ENCODE measurements at regions not wholly inside any gene's neighbourhood (a gene's known extent, or its start where the extent isn't known, plus 50 kb on each side); places are given as distances from the start of the nearest gene placed in this dataset.

- Histone ChIP-seq H4K20me1 (ENCODE audit: insufficient read depth, low read length) (no peaks in the 10 kb centered on the region), H2AFZ (ENCODE audit: low read length) (no peak overlapping the region), H3K9me3 (ENCODE audit: low read length) (no peaks in the 10 kb centered on the region), H3K79me2 (ENCODE audit: insufficient read depth, low read length) (no peaks in the 10 kb centered on the region), H3K4me3 (ENCODE audit: low read depth, low read length, poor library complexity, severe bottlenecking) (no peak overlapping the region), H3K36me3 (ENCODE audit: insufficient read depth, low read length) (peaks cover 33% of the 10 kb centered on the region), H3K27ac (ENCODE audit: low read depth, low read length, poor library complexity, severe bottlenecking) (peak overlapping the region; percentile 87), H3K4me2 (ENCODE audit: low read length) (peak overlapping the region; percentile 46; the same call in 1 of the 2 replicates), H3F3A (ENCODE audit: insufficient read depth, low read length) (no peaks in the 10 kb centered on the region), H3K4me1 (ENCODE audit: insufficient read depth, low read length, severe bottlenecking) (peaks cover 22% of the 10 kb centered on the region), H3K9ac (ENCODE audit: low read length) (peak overlapping the region; percentile 47; the same call in 1 of the 2 replicates), H3K9me2 (ENCODE audit: low read depth, low read length) (no peaks in the 10 kb centered on the region), H3K27me3 (ENCODE audit: insufficient read depth, low read length) (no peaks in the 10 kb centered on the region)
- no peak for TF ChIP-seq CTCF (IDR thresholded peaks at IDR 0.05; ENCODE audit: low read length)
- no peak for TF ChIP-seq EZH2 (IDR thresholded peaks at IDR 0.05; ENCODE audit: borderline replicate concordance, low read length)
Measured at GRCh38 chrY:7339391-7340087, 428.0 kb upstream of the AMELY start.

- Histone ChIP-seq H3K4me1 (ENCODE audit: insufficient read depth, low read length, severe bottlenecking) (peaks cover 22% of the 10 kb centered on the region), H3K79me2 (ENCODE audit: insufficient read depth, low read length) (no peaks in the 10 kb centered on the region), H4K20me1 (ENCODE audit: insufficient read depth, low read length) (no peaks in the 10 kb centered on the region), H3K4me3 (ENCODE audit: low read depth, low read length, poor library complexity, severe bottlenecking) (no peak overlapping the region), H3K27me3 (ENCODE audit: insufficient read depth, low read length) (no peaks in the 10 kb centered on the region), H3K9me2 (ENCODE audit: low read depth, low read length) (no peaks in the 10 kb centered on the region), H3K9ac (ENCODE audit: low read length) (no peak overlapping the region), H3K4me2 (ENCODE audit: low read length) (no peak overlapping the region), H3F3A (ENCODE audit: insufficient read depth, low read length) (no peaks in the 10 kb centered on the region), H2AFZ (ENCODE audit: low read length) (no peak overlapping the region), H3K27ac (ENCODE audit: low read depth, low read length, poor library complexity, severe bottlenecking) (no peak overlapping the region), H3K9me3 (ENCODE audit: low read length) (no peaks in the 10 kb centered on the region), H3K36me3 (ENCODE audit: insufficient read depth, low read length) (peaks cover 60% of the 10 kb centered on the region)
- TF ChIP-seq CTCF (IDR thresholded peaks at IDR 0.05; ENCODE audit: low read length) (no peak), EZH2 (IDR thresholded peaks at IDR 0.05; ENCODE audit: borderline replicate concordance, low read length) (no peak)
Measured at GRCh38 chrY:7336023-7336873, 424.7 kb upstream of the AMELY start.

GRCh38 chrY:7334449-7334848 lies 422.9 kb upstream of the AMELY start:
- Histone ChIP-seq H3K9me2 (ENCODE audit: low read depth, low read length) (no peaks in the 10 kb centered on the region), H3K9ac (ENCODE audit: low read length) (no peak overlapping the region), H3K4me1 (ENCODE audit: insufficient read depth, low read length, severe bottlenecking) (peaks cover 15% of the 10 kb centered on the region), H3K79me2 (ENCODE audit: insufficient read depth, low read length) (no peaks in the 10 kb centered on the region), H3K4me2 (ENCODE audit: low read length) (no peak overlapping the region), H3K9me3 (ENCODE audit: low read length) (no peaks in the 10 kb centered on the region), H3K36me3 (ENCODE audit: insufficient read depth, low read length) (peaks cover 71% of the 10 kb centered on the region), H3F3A (ENCODE audit: insufficient read depth, low read length) (no peaks in the 10 kb centered on the region), H2AFZ (ENCODE audit: low read length) (no peak overlapping the region), H3K27me3 (ENCODE audit: insufficient read depth, low read length) (no peaks in the 10 kb centered on the region), H3K27ac (ENCODE audit: low read depth, low read length, poor library complexity, severe bottlenecking) (no peak overlapping the region), H4K20me1 (ENCODE audit: insufficient read depth, low read length) (no peaks in the 10 kb centered on the region), H3K4me3 (ENCODE audit: low read depth, low read length, poor library complexity, severe bottlenecking) (no peak overlapping the region)
- TF ChIP-seq EZH2 (IDR thresholded peaks at IDR 0.05; ENCODE audit: borderline replicate concordance, low read length), result no peak
- TF ChIP-seq CTCF (IDR thresholded peaks at IDR 0.05; ENCODE audit: low read length), result no peak
